A549 (cell line): ENCODE measurements at regions not wholly inside any gene's neighbourhood (a gene's known extent, or its start where the extent isn't known, plus 50 kb on each side); places are given as distances from the start of the nearest gene placed in this dataset.

Experiments used
- ATAC-seq, 2 experiments: fragments of 200-7000 bp in 1 of 2; fragments of >200 bp in 1 of 2; cut with Nextera tagmentation in 1 of 2; cut with Tn5 transposase in 1 of 2; 3 replicates each; pipeline versions ENCODE4 v1.8.0 to v1.9.1; 2018 to 2020; ENCODE audit warnings: mild to moderate bottlenecking in 1 of 2, moderate library complexity in 1 of 2
- CTCF ChIA-PET: fragments of 300-600 bp; sonication (Branson Sonifier 250); formaldehyde crosslinking; extraction: SDS; loops from one replicate; lab custom pipeline; 2021; ENCODE audit warnings: antibody characterized with exemption, inconsistent platforms; lab: Yijun Ruan, JAX
- POLR2A ChIA-PET: fragments of 350-600 bp; formaldehyde crosslinking; extraction: SDS; loops from one replicate; lab custom pipeline; 2021; ENCODE audit warnings: antibody characterized with exemption, inconsistent platforms; lab: Yijun Ruan, JAX
- DNase-seq, 2 experiments: peaks; one replicate each; pipeline versions ENCODE4 v3.0.0 to v3.0.0-alpha.2; 2011 to 2016; ENCODE audit warnings: low read depth in 1 of 2, low spot score in 1 of 2
- FAIRE-seq: peaks from 2 replicates; lab custom pipeline; 2011; peaks lifted over from hg19 to GRCh38; lab: Jason Lieb, UNC
- H3K27ac ChIP-seq, 2 experiments: fragments of >200 bp; sonication (Bioruptor Twin); formaldehyde crosslinking; 3 replicates each; pipeline ENCODE4 v1.5.1; 2016 to 2017
- H3K4me1 ChIP-seq: fragments of >200 bp; sonication (Bioruptor Twin); formaldehyde crosslinking; 3 replicates; pipeline ENCODE4 v1.6.1; 2016
- H3K4me2 ChIP-seq: fragments of >200 bp; sonication (Bioruptor Twin); formaldehyde crosslinking; 3 replicates; pipeline ENCODE4 v1.6.1; 2016
- H3K4me3 ChIP-seq: fragments of >200 bp; sonication (Bioruptor Twin); formaldehyde crosslinking; 3 replicates; pipeline ENCODE4 v1.5.1; 2016
- H3K9me3 ChIP-seq: fragments of >200 bp; sonication (Bioruptor Twin); formaldehyde crosslinking; 3 replicates; pipeline ENCODE4 v1.6.1; 2016
- ATOH8 ChIP-seq: fragments of 250-450 bp; sonication (Bioruptor Pico); IDR thresholded peaks from 2 replicates; pipeline ENCODE4 v1.5.0; 2020; ENCODE audit warnings: low read depth, mild to moderate bottlenecking, moderate library complexity
- CBX8 ChIP-seq: fragments of 200-600 bp; sonication (generic); IDR thresholded peaks from 2 replicates; pipeline ENCODE4 v1.6.1; 2016
- CHD4 ChIP-seq: fragments of 200-600 bp; sonication (generic); IDR thresholded peaks from 2 replicates; pipeline ENCODE4 v1.6.1; 2016; ENCODE audit warnings: antibody characterized with exemption, mild to moderate bottlenecking, borderline replicate concordance
- ELK1 ChIP-seq: fragments of 150-350 bp; IDR thresholded peaks from 2 replicates; pipeline ENCODE4 v1.6.1; 2014; ENCODE audit warnings: low read depth, mild to moderate bottlenecking, low read length
- EP300 ChIP-seq, 2 experiments: fragments of >200 bp; sonication (Bioruptor Twin); formaldehyde crosslinking; IDR thresholded peaks; 2 replicates in 1 of 2; 3 replicates in 1 of 2; pipeline ENCODE4 v1.6.1; 2016 to 2017
- ESRRA ChIP-seq: fragments of 150-350 bp; IDR thresholded peaks from 2 replicates; pipeline ENCODE4 v1.6.1; 2014; ENCODE audit warnings: mild to moderate bottlenecking, low read length, borderline replicate concordance
- HDAC2 ChIP-seq: fragments of 200-600 bp; sonication (generic); IDR thresholded peaks from 2 replicates; pipeline ENCODE4 v1.6.1; 2016
- HEYL ChIP-seq: fragments of 250-450 bp; sonication (Bioruptor Pico); IDR thresholded peaks from 2 replicates; pipeline ENCODE4 v1.8.0; 2021; ENCODE audit warnings: mild to moderate bottlenecking, moderate library complexity
- HMGXB4 ChIP-seq: fragments of 250-450 bp; sonication (Bioruptor Pico); IDR thresholded peaks from 2 replicates; pipeline ENCODE4 v1.5.0; 2021; ENCODE audit warnings: mild to moderate bottlenecking, moderate library complexity, borderline replicate concordance
- HOXA7 ChIP-seq: fragments of 250-450 bp; sonication (Bioruptor Pico); IDR thresholded peaks from 2 replicates; pipeline ENCODE4 v1.5.0; 2020; ENCODE audit warnings: mild to moderate bottlenecking, moderate library complexity
- HOXB13 ChIP-seq: fragments of 250-450 bp; sonication (Bioruptor Pico); IDR thresholded peaks from 2 replicates; pipeline ENCODE4 v1.5.0; 2020; ENCODE audit warnings: low read depth, mild to moderate bottlenecking, moderate library complexity
- HOXB5 ChIP-seq: fragments of 250-450 bp; sonication (Bioruptor Pico); IDR thresholded peaks from 2 replicates; pipeline ENCODE4 v1.5.0; 2020; ENCODE audit warnings: mild to moderate bottlenecking, moderate library complexity
- KDM1A ChIP-seq: fragments of 200-600 bp; sonication (generic); IDR thresholded peaks from 2 replicates; pipeline ENCODE4 v1.6.1; 2016; ENCODE audit warnings: low read depth, mild to moderate bottlenecking
- KDM5A ChIP-seq: fragments of 200-600 bp; sonication (generic); IDR thresholded peaks from 2 replicates; pipeline ENCODE4 v1.6.1; 2016; ENCODE audit warnings: antibody characterized with exemption, mild to moderate bottlenecking
- MAFK ChIP-seq: fragments of 450-650 bp; IDR thresholded peaks from 2 replicates; pipeline ENCODE4 v1.6.1; 2014; ENCODE audit not compliant: partially characterized antibody
- NFE2L2 ChIP-seq: fragments of 150-350 bp; conservative IDR thresholded peaks from 2 replicates; pipeline ENCODE4 v1.6.1; 2014; ENCODE audit warnings: low read length
- NPAS2 ChIP-seq: fragments of 250-450 bp; sonication (Bioruptor Pico); IDR thresholded peaks from 2 replicates; pipeline ENCODE4 v1.8.0; 2022; ENCODE audit warnings: mild to moderate bottlenecking, moderate library complexity, borderline replicate concordance
- NR3C1 ChIP-seq: fragments of >200 bp; sonication (Bioruptor Twin); formaldehyde crosslinking; IDR thresholded peaks from 3 replicates; pipeline ENCODE4 v1.6.1; 2017
- PBX3 ChIP-seq: IDR thresholded peaks from 2 replicates; pipeline ENCODE4 v1.6.1; 2012
- PHF8 ChIP-seq: fragments of 200-600 bp; sonication (generic); IDR thresholded peaks from 2 replicates; pipeline ENCODE4 v1.6.1; 2016; ENCODE audit warnings: low read depth, mild to moderate bottlenecking, antibody characterized with exemption, moderate library complexity, borderline replicate concordance
- RAD21 ChIP-seq, 2 experiments: fragments of >200 bp in 1 of 2; sonication (Bioruptor Twin) in 1 of 2; formaldehyde crosslinking in 1 of 2; IDR thresholded peaks in 1 of 2; conservative IDR thresholded peaks in 1 of 2; 2 replicates in 1 of 2; 3 replicates in 1 of 2; pipeline ENCODE4 v1.6.1; 2012 to 2018; ENCODE audit warnings: inconsistent platforms in 1 of 2
- RARB ChIP-seq: fragments of 250-450 bp; sonication (Bioruptor Pico); IDR thresholded peaks from 2 replicates; pipeline ENCODE4 v1.8.0; 2021; ENCODE audit warnings: mild to moderate bottlenecking, moderate library complexity
- RCOR1 ChIP-seq: fragments of 150-350 bp; IDR thresholded peaks from 2 replicates; pipeline ENCODE4 v1.6.1; 2014; ENCODE audit warnings: antibody characterized with exemption, low read length, low read depth
- RFX5 ChIP-seq: fragments of 450-650 bp; IDR thresholded peaks from 2 replicates; pipeline ENCODE4 v1.7.1; 2014; ENCODE audit warnings: antibody characterized with exemption, mild to moderate bottlenecking, moderate library complexity
- RNF2 ChIP-seq: fragments of 200-600 bp; sonication (generic); IDR thresholded peaks from 2 replicates; pipeline ENCODE4 v1.6.1; 2016; ENCODE audit warnings: low read depth, mild to moderate bottlenecking, antibody characterized with exemption, moderate library complexity, borderline replicate concordance
- SREBF2 ChIP-seq: fragments of 450-650 bp; IDR thresholded peaks from 2 replicates; pipeline ENCODE4 v1.6.1; 2014; ENCODE audit warnings: mild to moderate bottlenecking, moderate library complexity
- TP53 ChIP-seq: fragments of 250-450 bp; sonication (Bioruptor Pico); IDR thresholded peaks from 2 replicates; pipeline ENCODE4 v1.5.0; 2021; ENCODE audit warnings: mild to moderate bottlenecking, moderate library complexity
- WGBS: methylation state at CpG from one replicate; pipeline ENCODE4 v1.1.6; 2017; ENCODE audit errors: missing lambda C conversion rate; 5-methylcytosine and 5-hydroxymethylcytosine counted together
- TF ChIP-seq, protein P1 (sequence below): fragments of 200-600 bp; sonication (generic); IDR thresholded peaks from 2 replicates; pipeline ENCODE4 v1.6.1; 2016; ENCODE audit warnings: antibody characterized with exemption, mild to moderate bottlenecking, moderate library complexity

- DNase-seq = no peak
- no peak for FAIRE-seq
- no peaks in the 10 kb centered on the region for H3K4me1 ChIP-seq
- H3K4me2 ChIP-seq = no peak overlapping the region
- ChIA-PET POLR2A (no interaction called here), CTCF (no interaction called here)
- no peak overlapping the region for H3K4me3 ChIP-seq
- WGBS = 3% methylated on average over 3 of the region's 3 CpGs
- no peak for ATAC-seq
- TF ChIP-seq HOXB13 (no peak), NFE2L2 (no peak), SREBF2 (no peak), HOXA7 (CRISPR knock-in tag) (no peak), RARB (CRISPR knock-in tag) (no peak), ESRRA (no peak), KDM1A (no peak), PHF8 (no peak), CBX8 (no peak), KDM5A (no peak), RFX5 (no peak), ATOH8 (CRISPR knock-in tag) (no peak), RCOR1 (no peak), HEYL (CRISPR knock-in tag) (no peak), HOXB5 (CRISPR knock-in tag) (no peak), RNF2 (no peak)
- H3K9me3 ChIP-seq = no peaks in the 10 kb centered on the region
- no peak overlapping the region for H3K27ac ChIP-seq
Measured at GRCh38 chr2:35468245-35468644, 887.3 kb upstream of the CRIM1 start.

DNA sequence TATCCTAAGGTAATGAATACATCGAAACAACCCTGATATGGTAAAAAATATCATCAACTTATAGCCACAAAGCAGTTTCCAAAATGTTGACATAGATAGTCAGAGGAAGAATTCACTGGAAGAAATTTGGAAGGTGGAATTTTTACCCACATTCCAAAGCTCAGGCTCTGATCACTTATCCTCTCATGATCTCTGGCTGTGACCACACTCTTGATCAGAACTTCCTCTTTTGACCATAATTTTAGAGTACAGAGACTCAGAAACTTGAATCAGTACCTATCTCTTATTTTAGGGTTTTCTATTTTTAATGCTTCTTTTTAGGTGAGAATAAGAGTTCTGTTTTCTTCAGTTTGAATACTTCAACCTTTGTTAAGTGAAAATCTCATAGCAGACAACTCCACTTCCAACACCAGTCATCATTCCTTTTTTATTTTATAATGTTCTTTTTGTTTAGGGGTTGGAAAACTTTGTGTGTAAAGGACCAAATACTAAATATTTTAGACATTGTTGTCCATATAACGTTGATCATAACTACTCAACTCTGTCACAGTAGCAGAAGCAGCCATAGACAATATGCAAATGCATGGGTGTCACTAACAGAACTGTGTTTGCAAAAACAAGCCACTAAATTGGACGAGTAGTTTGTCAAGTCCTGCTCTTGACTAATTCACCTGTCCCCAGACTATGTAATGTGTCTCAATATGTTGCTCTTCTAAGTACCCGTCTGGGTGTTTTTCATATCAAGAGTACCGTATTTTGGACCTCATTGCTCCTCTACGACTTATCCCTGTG, 891.6 kb upstream of the CRIM1 start:
- DNase-seq = no peak
- POLR2A ChIA-PET = no interaction called here
- Histone ChIP-seq H3K27ac (no peak overlapping the region), H3K4me2 (no peak overlapping the region)
- 27% methylated on average over 6 of the region's 6 CpGs for WGBS
- TF ChIP-seq, protein P1, sequence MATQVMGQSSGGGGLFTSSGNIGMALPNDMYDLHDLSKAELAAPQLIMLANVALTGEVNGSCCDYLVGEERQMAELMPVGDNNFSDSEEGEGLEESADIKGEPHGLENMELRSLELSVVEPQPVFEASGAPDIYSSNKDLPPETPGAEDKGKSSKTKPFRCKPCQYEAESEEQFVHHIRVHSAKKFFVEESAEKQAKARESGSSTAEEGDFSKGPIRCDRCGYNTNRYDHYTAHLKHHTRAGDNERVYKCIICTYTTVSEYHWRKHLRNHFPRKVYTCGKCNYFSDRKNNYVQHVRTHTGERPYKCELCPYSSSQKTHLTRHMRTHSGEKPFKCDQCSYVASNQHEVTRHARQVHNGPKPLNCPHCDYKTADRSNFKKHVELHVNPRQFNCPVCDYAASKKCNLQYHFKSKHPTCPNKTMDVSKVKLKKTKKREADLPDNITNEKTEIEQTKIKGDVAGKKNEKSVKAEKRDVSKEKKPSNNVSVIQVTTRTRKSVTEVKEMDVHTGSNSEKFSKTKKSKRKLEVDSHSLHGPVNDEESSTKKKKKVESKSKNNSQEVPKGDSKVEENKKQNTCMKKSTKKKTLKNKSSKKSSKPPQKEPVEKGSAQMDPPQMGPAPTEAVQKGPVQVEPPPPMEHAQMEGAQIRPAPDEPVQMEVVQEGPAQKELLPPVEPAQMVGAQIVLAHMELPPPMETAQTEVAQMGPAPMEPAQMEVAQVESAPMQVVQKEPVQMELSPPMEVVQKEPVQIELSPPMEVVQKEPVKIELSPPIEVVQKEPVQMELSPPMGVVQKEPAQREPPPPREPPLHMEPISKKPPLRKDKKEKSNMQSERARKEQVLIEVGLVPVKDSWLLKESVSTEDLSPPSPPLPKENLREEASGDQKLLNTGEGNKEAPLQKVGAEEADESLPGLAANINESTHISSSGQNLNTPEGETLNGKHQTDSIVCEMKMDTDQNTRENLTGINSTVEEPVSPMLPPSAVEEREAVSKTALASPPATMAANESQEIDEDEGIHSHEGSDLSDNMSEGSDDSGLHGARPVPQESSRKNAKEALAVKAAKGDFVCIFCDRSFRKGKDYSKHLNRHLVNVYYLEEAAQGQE = no peak
- no peak for TF ChIP-seq NPAS2 (CRISPR knock-in tag)
- no peak for TF ChIP-seq PHF8
- TF ChIP-seq EP300 (IDR thresholded peaks at IDR 0.05) = no peak
- no peak for TF ChIP-seq HDAC2
- no peak for TF ChIP-seq PBX3
- TF ChIP-seq SREBF2 = no peak
- TF ChIP-seq NR3C1 = no peak
- no peak for TF ChIP-seq CHD4
- no peak for TF ChIP-seq MAFK
- TF ChIP-seq HOXA7 (CRISPR knock-in tag) = no peak
- no peak for TF ChIP-seq TP53 (CRISPR knock-in tag)
- TF ChIP-seq HMGXB4 (CRISPR knock-in tag) = no peak
- TF ChIP-seq ESRRA = no peak
- no peak for TF ChIP-seq RAD21 (conservative IDR thresholded peaks at IDR 0.05 in 1 of 2, IDR thresholded peaks at IDR 0.05 in 1 of 2)
- TF ChIP-seq ELK1 = no peak
- TF ChIP-seq NFE2L2 = no peak
- TF ChIP-seq, all 56 proteins: peak for 0
- H3K4me1 ChIP-seq = no peaks in the 10 kb centered on the region
- CTCF ChIA-PET = no interaction called here
- H3K4me3 ChIP-seq = no peak overlapping the region
- H3K9me3 ChIP-seq = no peaks in the 10 kb centered on the region
- FAIRE-seq (no peak), ATAC-seq (no peak)
